ENCODE measurements at regions not wholly inside any gene's neighbourhood (a gene's known extent, or its start where the extent isn't known, plus 50 kb on each side); places are given as distances from the start of the nearest gene placed in this dataset.

- TF ChIP-seq CTCF (IDR thresholded peaks at IDR 0.05; ENCODE audit: low read length) (no peak), EZH2 (optimal IDR thresholded peaks at IDR 0.05; ENCODE audit: low read depth, low read length) (no peak), EZH2phosphoT487 (IDR thresholded peaks at IDR 0.05; ENCODE audit: low read length) (no peak)
Measured at GRCh38 chr22:49517211-49517610, 310.5 kb downstream of the BRD1 start.

Data from MM.1S (cell line).